Stimulated activated CD4-positive, alpha-beta T cell treated with anti-CD3 and anti-CD28 coated beads, Interleukin-1b, Interleukin-23, amount 100 ng/mL, for 4 hours (primary cell): ENCODE measurements at regions not wholly inside any gene's neighbourhood (a gene's known extent, or its start where the extent isn't known, plus 50 kb on each side); places are given as distances from the start of the nearest gene placed in this dataset.

Source experiments
- DNase-seq, 2 donors: peaks; one replicate each; pipeline ENCODE4 v3.0.0-alpha.2; 2020; ENCODE audit warnings: low read depth in 2 of 2

DNA sequence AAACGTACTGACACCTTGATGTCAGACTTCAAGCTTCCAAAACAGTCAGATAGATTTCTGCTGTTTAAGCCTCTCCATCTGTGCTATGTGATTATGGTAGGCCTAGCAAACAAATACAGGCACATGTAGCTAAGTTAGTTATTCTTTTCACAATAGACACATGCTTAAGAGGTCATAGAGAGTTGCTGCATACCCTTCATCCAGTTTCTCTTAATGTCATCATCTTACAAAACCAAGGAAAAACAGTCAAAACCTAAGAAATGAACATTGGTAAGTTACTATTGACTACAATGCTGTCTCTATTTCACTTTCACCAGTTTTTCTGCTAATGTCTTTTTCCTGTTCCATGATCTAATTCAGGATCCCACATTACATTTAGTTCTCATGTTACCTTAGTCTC is 946.8 kb downstream of the TUSC7 start:
- DNase-seq, result no peak

- DNase-seq, result no peak
Observed at GRCh38 chr3:117657278-117657677, 947.7 kb downstream of the TUSC7 start.

- no peak for DNase-seq
Observed at GRCh38 chr3:117660941-117661817, 951.6 kb downstream of the TUSC7 start.

GRCh38 chr3:117661818-117662095 is 952.2 kb downstream of the TUSC7 start:
- no peak for DNase-seq

GRCh38 chr3:117665296-117665695 is 955.7 kb downstream of the TUSC7 start:
- DNase-seq, result no peak

DNA sequence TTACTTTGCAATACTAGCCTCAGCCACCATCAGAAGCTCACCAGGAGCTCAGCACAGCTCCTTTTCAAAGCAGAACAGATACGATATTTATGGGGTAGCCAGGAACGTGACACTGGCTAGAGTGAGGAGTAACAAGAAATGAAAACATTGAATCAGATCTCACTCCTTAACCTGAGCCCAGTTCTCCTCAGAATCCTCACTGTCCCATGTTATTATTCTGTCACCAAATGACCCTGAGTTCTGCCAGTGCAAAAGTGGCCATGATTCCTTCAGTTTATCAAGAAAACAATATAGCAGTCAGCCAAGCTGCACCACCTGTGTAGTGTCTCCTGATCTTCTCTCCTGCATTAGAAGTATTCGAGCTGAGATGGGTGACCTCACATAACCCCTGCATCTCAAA is 956.7 kb downstream of the TUSC7 start:
- DNase-seq, result no peak

GRCh38 chr3:117666812-117667211 is 957.2 kb downstream of the TUSC7 start:
- no peak for DNase-seq

DNA sequence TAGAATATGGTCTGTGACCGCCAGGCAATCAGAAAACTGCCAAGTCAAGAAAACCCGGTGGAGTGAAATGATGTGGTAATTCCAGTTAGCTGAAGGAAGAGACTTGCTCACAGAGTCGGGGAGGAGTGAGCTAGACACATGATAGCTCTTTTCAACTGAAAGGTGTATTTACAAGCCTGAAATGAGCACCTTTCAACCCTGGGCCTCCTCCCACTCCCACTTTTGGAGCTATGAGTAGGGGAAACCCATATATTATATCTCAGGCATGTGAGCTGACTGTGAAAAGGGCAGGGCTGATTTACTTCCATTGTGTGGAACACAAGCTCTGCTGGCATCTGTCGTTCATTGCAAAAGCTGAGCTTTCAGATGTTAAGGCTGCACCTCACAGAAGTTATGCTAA is 960.2 kb downstream of the TUSC7 start:
- no peak for DNase-seq

GRCh38 chr3:117671722-117672318 is 962.2 kb downstream of the TUSC7 start:
- no peak for DNase-seq

- DNase-seq, result no peak
Observed at GRCh38 chr3:117674321-117674720, 964.7 kb downstream of the TUSC7 start.

- DNase-seq, result no peak
Observed at GRCh38 chr3:117681619-117682018, 972.0 kb downstream of the TUSC7 start.

GRCh38 chr3:117687096-117687495 is 977.5 kb downstream of the TUSC7 start:
- no peak for DNase-seq

DNA sequence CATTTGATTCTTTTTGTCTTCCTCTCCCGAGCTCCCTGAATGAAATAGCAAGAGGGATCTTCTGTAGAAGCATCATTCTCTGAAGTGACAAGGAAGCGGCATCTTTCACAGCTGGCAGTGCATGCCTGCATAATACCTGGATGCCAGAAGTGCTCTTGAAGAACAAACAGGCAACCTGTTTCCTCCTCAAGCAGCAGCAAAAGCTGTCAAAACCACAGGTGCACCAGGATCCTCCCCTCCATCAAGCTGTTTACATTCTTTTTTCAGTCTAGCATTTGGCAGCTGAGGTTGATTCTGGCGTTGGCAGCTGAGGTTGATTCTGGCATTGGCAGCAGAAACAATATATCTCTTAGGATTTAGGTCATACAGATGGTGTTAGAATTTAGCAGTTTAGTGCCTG is 979.0 kb downstream of the TUSC7 start:
- DNase-seq, result no peak

DNA sequence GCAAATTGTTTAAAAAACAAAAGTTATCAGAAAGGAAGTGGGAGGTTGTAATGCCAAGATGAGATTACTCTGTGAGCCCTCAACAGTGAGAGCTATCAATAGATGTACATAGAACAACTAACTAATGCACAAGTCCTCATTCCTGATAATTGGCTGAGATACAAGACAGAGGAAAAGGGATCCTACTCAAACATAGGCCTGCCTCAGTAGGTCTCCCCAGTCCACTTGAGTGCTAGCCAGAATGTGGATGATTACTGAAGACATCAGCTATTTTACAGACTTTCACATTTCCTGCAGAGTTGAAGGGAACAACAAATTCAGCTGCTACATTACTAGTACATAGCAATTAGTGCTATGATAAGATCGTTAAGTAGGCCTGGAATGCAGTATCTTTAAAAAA is 981.9 kb downstream of the TUSC7 start:
- no peak for DNase-seq

GRCh38 chr3:117692416-117692995 is 982.9 kb downstream of the TUSC7 start:
- DNase-seq, result no peak

DNA sequence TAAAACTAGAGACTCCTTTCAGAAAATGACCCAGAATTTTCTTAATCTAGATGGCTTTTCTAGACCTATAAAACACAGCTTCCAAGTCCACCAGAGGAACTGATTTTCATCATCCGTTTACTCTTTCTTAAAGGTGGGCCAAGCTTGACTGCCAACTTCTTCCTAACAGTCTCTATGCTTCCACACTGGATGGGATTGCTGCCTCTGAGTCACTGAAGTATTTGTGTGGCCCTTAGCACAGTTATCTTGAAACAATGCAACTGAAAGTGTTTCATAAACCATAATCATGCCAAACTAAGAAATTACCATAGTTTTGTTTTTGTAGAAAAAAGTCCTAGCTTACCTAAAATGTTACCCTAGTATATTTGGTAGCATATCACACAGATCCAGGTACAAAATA is 985.7 kb downstream of the TUSC7 start:
- no peak for DNase-seq

DNA sequence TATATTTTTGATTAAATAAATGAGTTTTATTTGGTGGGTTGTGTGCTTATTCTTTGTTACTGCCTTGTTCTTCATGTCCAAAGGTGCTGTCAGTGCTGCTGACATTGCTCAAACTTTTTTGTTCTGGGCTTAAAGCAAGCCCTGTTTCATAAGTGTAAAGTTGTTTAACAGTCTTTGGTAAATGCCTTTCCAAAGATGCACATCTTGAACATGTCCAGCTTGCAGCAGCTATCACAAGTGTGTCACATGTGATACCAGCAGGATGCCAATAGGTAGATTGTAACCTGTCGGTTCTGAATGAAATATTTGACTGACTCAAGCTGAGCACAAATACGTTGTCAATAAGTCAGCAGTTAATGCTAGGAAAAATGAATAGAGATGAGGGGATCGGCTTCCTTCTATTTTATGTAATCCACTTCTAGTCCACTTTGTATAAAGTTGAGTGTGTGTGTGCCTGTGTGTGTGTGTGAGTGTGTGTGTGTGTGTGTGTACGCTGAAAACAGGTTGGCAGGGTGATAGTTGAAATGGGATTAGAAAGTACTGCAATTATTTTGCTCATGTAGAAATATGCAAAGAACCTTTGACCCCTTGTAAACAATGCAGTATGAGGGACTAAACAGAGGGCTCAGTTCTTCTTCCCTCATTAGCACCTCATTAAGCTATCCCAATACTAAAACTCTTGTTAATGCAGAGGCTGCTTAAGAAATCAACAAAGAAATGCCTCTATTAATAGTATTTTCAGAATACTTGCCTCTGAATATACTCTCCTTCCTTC is 986.5 kb downstream of the TUSC7 start:
- no peak for DNase-seq

DNA sequence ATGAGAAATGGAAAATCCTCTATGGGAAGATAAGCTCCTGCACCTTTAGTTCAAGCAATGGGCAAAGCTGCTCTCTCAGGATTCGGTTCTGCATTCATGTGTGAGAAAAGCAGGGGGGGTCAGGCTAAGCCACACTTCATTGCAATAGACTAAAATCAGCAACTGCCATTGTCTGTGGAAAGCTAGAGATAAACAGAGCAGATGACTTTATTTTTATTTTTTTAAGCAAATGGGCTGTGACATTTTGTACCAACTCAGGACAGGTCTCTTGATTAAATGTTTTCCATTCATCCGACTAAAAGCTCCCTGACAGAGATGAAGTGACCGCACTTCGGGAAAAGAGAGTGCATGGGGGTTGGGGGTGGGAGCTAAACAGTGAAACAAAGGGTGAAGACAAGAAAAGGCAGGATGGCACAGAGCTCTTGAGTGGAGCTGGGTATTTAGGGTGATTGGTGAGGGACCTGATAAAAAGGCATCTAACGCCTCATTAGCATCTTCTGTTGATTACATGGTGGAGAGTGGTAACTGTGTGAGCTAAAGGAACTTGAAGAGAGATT is 987.4 kb downstream of the TUSC7 start:
- no peak for DNase-seq

GRCh38 chr3:117699058-117699457 is 989.5 kb downstream of the TUSC7 start:
- no peak for DNase-seq

DNA sequence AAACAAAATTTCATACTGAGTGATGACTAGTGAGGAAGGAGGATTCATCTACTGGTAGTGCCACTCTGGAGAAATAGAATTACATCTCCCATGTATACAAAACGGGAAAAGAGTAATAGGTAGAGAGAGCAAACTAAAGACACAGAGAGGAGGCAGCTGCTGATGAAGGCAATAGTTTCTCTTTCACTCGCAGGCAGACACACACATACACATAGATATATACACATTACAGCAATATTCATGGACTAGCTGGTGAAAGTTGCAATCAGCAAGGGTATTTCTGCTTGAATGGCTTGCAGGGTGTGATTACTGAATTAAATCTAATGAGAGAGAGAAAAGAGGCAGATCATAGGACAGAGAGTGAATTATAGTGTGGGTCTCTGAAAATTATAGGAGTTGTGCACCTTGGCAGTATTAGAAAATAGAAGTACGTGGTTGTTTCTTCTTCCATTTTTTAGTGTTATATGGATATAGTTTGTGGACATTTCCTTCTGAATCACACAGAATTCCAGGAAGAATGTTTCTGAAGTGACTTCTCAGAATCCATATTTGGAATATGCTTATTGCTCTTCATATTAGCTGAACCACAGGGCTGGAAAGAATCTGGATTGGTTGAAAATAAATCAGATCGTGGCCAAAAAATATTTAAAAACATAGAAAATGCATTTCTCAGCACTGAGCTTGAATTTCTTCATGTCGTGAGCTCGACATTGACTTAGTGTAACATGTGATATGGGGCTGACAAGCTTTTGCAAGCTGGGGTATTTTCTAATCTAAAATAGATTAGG is 991.2 kb downstream of the TUSC7 start:
- DNase-seq, result no peak

DNA sequence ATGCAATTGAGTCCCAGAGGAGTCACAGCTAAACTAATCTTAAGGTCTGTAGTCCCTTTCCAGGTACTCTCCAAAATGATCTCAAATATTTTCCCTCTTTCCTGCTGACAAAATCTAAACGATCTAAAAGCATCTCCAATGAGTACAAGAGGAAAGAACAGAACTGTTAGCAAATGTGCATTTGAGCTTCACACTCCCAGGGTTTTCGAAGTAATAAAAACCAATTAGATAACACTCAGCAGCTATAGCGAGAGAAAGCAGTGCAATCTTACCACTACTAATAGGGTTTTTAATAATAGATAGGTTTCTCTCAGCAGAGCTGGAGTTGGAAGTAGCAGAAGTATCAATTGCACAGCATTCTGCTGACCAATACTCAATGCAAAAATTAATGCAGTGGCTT is 995.4 kb downstream of the TUSC7 start:
- no peak for DNase-seq
